Left lung (tissue), 4 donors: ENCODE measurements at regions not wholly inside any gene's neighbourhood (a gene's known extent, or its start where the extent isn't known, plus 50 kb on each side); places are given as distances from the start of the nearest gene placed in this dataset.
"Not testable (repeated sequence)": the region's sequence is repeated elsewhere in the genome, so short reads cannot be mapped to it uniquely, and the experiment has no call there.

Experiments used
- ATAC-seq: fragments of 200-7000 bp; cut with Tn5 transposase; one replicate; pipeline ENCODE4 v1.9.1; 2020; ENCODE audit warnings: moderate library complexity
- DNase-seq, 4 donors: peaks; one replicate each; pipeline ENCODE4 v3.0.0-alpha.2; 2013 to 2020
- H3K27ac ChIP-seq, 2 donors: fragments of 200-600 bp; sonication (generic) in 1 of 2; one replicate each; pipeline versions ENCODE4 v1.5.0 to v1.8.0; 2020 to 2021
- H3K27me3 ChIP-seq, 2 donors: fragments of 200-600 bp; sonication (generic) in 1 of 2; one replicate each; pipeline versions ENCODE4 v1.5.0 to v1.8.0; 2020 to 2021
- H3K36me3 ChIP-seq, 2 donors: fragments of 200-600 bp; sonication (generic) in 1 of 2; one replicate each; pipeline versions ENCODE4 v1.5.0 to v1.8.0; 2020 to 2021
- H3K4me1 ChIP-seq, 2 donors: fragments of 200-600 bp; one replicate each; pipeline ENCODE4 v1.8.0; 2021
- H3K4me3 ChIP-seq, 2 donors: fragments of 200-600 bp; sonication (generic) in 1 of 2; one replicate each; pipeline versions ENCODE4 v1.5.0 to v1.8.0; 2020 to 2021; ENCODE audit warnings: mild to moderate bottlenecking in 1 of 2
- H3K9me3 ChIP-seq, 2 donors: fragments of 200-600 bp; sonication (generic) in 1 of 2; one replicate each; pipeline versions ENCODE4 v1.5.0 to v1.8.0; 2020 to 2021
- CTCF ChIP-seq, 2 donors: fragments of 200-600 bp; sonication (generic) in 1 of 2; IDR thresholded peaks; one replicate each; pipeline versions ENCODE4 v1.5.0 to v1.8.0; 2021; ENCODE audit warnings: antibody characterized with exemption in 2 of 2
- intact Hi-C, 2 donors: fragments of 100-400 bp; cut with DNase I; formaldehyde crosslinking; loops; one replicate each; pipeline versions ENCODE4 v1.11.2 to v1.14.2; 2022
- donor health status: DM: no; HTN: yes; CAD: no.
- donor health status: DM: no; HTN: no; CAD: no.

- no peak for ATAC-seq
- DNase-seq = no peak
- intact Hi-C loops = no loop called here
Measured at GRCh38 chr10:130282492-130283218, 146.5 kb downstream of the GLRX3 start.

GRCh38 chr10:130283219-130283545, 147.0 kb downstream of the GLRX3 start:
- TF ChIP-seq CTCF (IDR thresholded peaks at IDR 0.05) = no peak
- ATAC-seq (no peak), DNase-seq (no peak)
- Histone ChIP-seq H3K4me1 (no peaks in the 10 kb centered on the region), H3K36me3 (no peaks in the 10 kb centered on the region), H3K27ac (no peak overlapping the region), H3K4me3 (no peak overlapping the region), H3K27me3 (no peaks in the 10 kb centered on the region), H3K9me3 (peaks cover 9 to 98% of the 10 kb centered on the region in 2 donors)
- intact Hi-C loops = no loop called here

More at GRCh38 chr10:130282492-130283218, 146.5 kb downstream of the GLRX3 start:
- H3K27ac ChIP-seq = no peak overlapping the region
- H3K27me3 ChIP-seq = no peaks in the 10 kb centered on the region
- no peak for TF ChIP-seq CTCF (IDR thresholded peaks at IDR 0.05)
- H3K4me1 ChIP-seq = no peaks in the 10 kb centered on the region
- no peaks in the 10 kb centered on the region for H3K36me3 ChIP-seq
- peaks cover 9 to 98% of the 10 kb centered on the region in 2 donors for H3K9me3 ChIP-seq
- no peak overlapping the region for H3K4me3 ChIP-seq

DNA sequence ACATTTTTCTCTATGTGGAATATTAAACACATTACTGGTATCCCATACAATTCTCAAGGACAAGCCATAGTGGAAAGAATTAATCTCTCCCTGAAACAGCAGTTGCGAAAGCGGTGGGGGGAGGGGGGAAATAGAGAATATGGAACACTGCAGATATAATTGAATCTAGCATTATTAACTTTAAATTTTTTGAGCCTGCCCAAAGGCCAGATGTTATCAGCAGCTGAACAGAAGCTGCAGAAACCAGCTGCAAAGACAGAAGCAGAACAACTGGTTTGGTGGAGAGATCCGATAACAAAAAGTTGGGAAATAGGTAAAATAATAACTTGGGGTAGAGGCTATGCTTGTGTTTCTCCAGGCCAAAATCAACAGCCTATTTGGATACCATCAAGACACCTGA, 159.6 kb downstream of the GLRX3 start:
- DNase-seq, intact Hi-C loops, H3K27me3 ChIP-seq, H3K4me1 ChIP-seq, H3K27ac ChIP-seq, H3K4me3 ChIP-seq, H3K36me3 ChIP-seq, ATAC-seq: not testable (repeated sequence)
- peaks cover 0 to 87% of the 10 kb centered on the region in 2 donors for H3K9me3 ChIP-seq

DNA sequence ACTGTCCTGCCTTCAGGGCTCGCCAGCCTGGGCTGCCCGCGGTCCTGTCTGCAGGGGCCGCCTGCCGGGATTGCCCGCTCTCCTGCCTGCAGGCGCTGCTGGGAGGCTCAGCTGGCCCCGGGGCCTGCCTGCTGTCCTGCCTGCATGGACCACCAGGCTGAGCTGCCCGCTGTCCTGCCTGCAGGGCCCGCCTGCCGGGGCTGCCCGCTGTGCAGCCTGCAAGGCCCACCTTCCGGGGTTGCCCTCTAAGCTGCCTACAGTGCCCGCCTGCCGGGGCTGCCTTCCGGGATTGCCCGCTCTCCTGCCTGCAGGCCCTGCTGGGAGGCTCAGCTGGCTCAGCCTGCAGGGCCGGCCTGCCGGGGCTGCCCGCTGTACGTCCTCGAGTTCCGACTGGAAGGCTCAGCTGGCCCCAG, 164.4 kb downstream of the GLRX3 start:
- ATAC-seq (peak; percentile 61), DNase-seq (peak in 2 of 4 donors; percentile 34 to 84)
- H3K4me1 ChIP-seq = peaks cover 0 to 8% of the 10 kb centered on the region in 2 donors
- intact Hi-C loops = no loop called here
- H3K27ac ChIP-seq = peak overlapping the region; percentile 59 to 87
- H3K27me3 ChIP-seq = peaks cover 0 to 13% of the 10 kb centered on the region in 2 donors
- H3K4me3 ChIP-seq = peak overlapping the region; percentile 41 to 53
- no peaks in the 10 kb centered on the region for H3K36me3 ChIP-seq
- peaks cover 0 to 67% of the 10 kb centered on the region in 2 donors for H3K9me3 ChIP-seq
- TF ChIP-seq CTCF (IDR thresholded peaks at IDR 0.05) = no peak

- Histone ChIP-seq H3K27ac (peak overlapping the region; percentile 59 to 87), H3K9me3 (peaks cover 0 to 64% of the 10 kb centered on the region in 2 donors)
- peak; percentile 18 to 91 (median 62) for DNase-seq
Measured at GRCh38 chr10:130301021-130301892, 165.1 kb downstream of the GLRX3 start.

More at GRCh38 chr10:130301021-130301892, 165.1 kb downstream of the GLRX3 start:
- peaks cover 0 to 8% of the 10 kb centered on the region in 2 donors for H3K4me1 ChIP-seq
- ATAC-seq = peak; percentile 89
- intact Hi-C loops = no loop called here
- TF ChIP-seq CTCF (IDR thresholded peaks at IDR 0.05) = no peak
- H3K4me3 ChIP-seq = peak overlapping the region; percentile 41 to 53
- peaks cover 0 to 13% of the 10 kb centered on the region in 2 donors for H3K27me3 ChIP-seq
- H3K36me3 ChIP-seq = no peaks in the 10 kb centered on the region
